ENCODE measurements at regions not wholly inside any gene's neighbourhood (a gene's known extent, or its start where the extent isn't known, plus 50 kb on each side); places are given as distances from the start of the nearest gene placed in this dataset.

- BruUV-seq (replicated peaks) = no TSS peak
- Mint-ChIP-seq H3K4me1 (ENCODE audit: low read depth, unreplicated experiment) (no peaks in the 10 kb centered on the region), H3K27me3 (ENCODE audit: insufficient read depth, unreplicated experiment) (no peaks in the 10 kb centered on the region), H3K9me3 (ENCODE audit: unreplicated experiment) (no peaks in the 10 kb centered on the region), H3K4me3 (ENCODE audit: unreplicated experiment) (no peak overlapping the region), H3K27ac (ENCODE audit: unreplicated experiment) (no peak overlapping the region), H3K36me3 (ENCODE audit: insufficient read depth, unreplicated experiment) (no peaks in the 10 kb centered on the region)
- no peaks in the 10 kb centered on the region for H3K9me3 ChIP-seq
- CTCF ChIA-PET = no interaction called here
- H3K27me3 ChIP-seq (replicated peaks; ENCODE audit: control insufficient read depth, insufficient read depth, low read length) = no peaks in the 10 kb centered on the region
- no peak for DNase-seq
- intact Hi-C loops (cut with micrococcal nuclease; ENCODE audit: unreplicated experiment) = no loop called here
- no peak overlapping the region for H3K4me3 ChIP-seq (ENCODE audit: low read depth, low read length)
- H3K4me1 ChIP-seq = no peaks in the 10 kb centered on the region
- no peaks in the 10 kb centered on the region for H3K36me3 ChIP-seq (ENCODE audit: control insufficient read depth, insufficient read depth, low read length)
- TF ChIP-seq, protein P1, sequence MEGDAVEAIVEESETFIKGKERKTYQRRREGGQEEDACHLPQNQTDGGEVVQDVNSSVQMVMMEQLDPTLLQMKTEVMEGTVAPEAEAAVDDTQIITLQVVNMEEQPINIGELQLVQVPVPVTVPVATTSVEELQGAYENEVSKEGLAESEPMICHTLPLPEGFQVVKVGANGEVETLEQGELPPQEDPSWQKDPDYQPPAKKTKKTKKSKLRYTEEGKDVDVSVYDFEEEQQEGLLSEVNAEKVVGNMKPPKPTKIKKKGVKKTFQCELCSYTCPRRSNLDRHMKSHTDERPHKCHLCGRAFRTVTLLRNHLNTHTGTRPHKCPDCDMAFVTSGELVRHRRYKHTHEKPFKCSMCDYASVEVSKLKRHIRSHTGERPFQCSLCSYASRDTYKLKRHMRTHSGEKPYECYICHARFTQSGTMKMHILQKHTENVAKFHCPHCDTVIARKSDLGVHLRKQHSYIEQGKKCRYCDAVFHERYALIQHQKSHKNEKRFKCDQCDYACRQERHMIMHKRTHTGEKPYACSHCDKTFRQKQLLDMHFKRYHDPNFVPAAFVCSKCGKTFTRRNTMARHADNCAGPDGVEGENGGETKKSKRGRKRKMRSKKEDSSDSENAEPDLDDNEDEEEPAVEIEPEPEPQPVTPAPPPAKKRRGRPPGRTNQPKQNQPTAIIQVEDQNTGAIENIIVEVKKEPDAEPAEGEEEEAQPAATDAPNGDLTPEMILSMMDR (IDR thresholded peaks at IDR 0.05; ENCODE audit: insufficient read depth in 1 of 2, low read depth in 1 of 2, low read length in 1 of 2, severe bottlenecking in 1 of 2, unreplicated experiment in 1 of 2) = no peak
- POLR2A ChIA-PET = no interaction called here
Measured at GRCh38 chr5:98594098-98594497, 179.4 kb upstream of the RGMB start.

- H3K9me3 ChIP-seq = no peaks in the 10 kb centered on the region
- Mint-ChIP-seq H3K27me3 (ENCODE audit: insufficient read depth, unreplicated experiment) (no peaks in the 10 kb centered on the region), H3K4me3 (ENCODE audit: unreplicated experiment) (no peak overlapping the region), H3K9me3 (ENCODE audit: unreplicated experiment) (peaks cover 29% of the 10 kb centered on the region), H3K4me1 (ENCODE audit: low read depth, unreplicated experiment) (no peaks in the 10 kb centered on the region), H3K36me3 (ENCODE audit: insufficient read depth, unreplicated experiment) (no peaks in the 10 kb centered on the region), H3K27ac (ENCODE audit: unreplicated experiment) (no peak overlapping the region)
- H3K4me3 ChIP-seq (ENCODE audit: low read depth, low read length) = no peak overlapping the region
- H3K4me1 ChIP-seq = no peaks in the 10 kb centered on the region
- no peaks in the 10 kb centered on the region for H3K27me3 ChIP-seq (replicated peaks; ENCODE audit: control insufficient read depth, insufficient read depth, low read length)
- CTCF ChIA-PET = no interaction called here
- BruUV-seq (replicated peaks) = no TSS peak
- intact Hi-C loops (cut with micrococcal nuclease; ENCODE audit: unreplicated experiment) = no loop called here
- H3K36me3 ChIP-seq (ENCODE audit: control insufficient read depth, insufficient read depth, low read length) = no peaks in the 10 kb centered on the region
- TF ChIP-seq, protein P1 (IDR thresholded peaks at IDR 0.05; ENCODE audit: insufficient read depth in 1 of 2, low read depth in 1 of 2, low read length in 1 of 2, severe bottlenecking in 1 of 2, unreplicated experiment in 1 of 2) = no peak
- POLR2A ChIA-PET = no interaction called here
- no peak for DNase-seq
Measured at GRCh38 chr5:98599016-98599415, 174.4 kb upstream of the RGMB start.

GRCh38 chr5:98602534-98603112 lies 170.8 kb upstream of the RGMB start:
- TF ChIP-seq, protein P1 (IDR thresholded peaks at IDR 0.05; ENCODE audit: insufficient read depth in 1 of 2, low read depth in 1 of 2, low read length in 1 of 2, severe bottlenecking in 1 of 2, unreplicated experiment in 1 of 2) = no peak
- peaks cover 29% of the 10 kb centered on the region for H3K9me3 Mint-ChIP-seq (ENCODE audit: unreplicated experiment)
- Histone ChIP-seq H3K36me3 (ENCODE audit: control insufficient read depth, insufficient read depth, low read length) (no peaks in the 10 kb centered on the region), H3K27me3 (replicated peaks; ENCODE audit: control insufficient read depth, insufficient read depth, low read length) (no peaks in the 10 kb centered on the region), H3K4me1 (no peaks in the 10 kb centered on the region), H3K4me3 (ENCODE audit: low read depth, low read length) (no peak overlapping the region), H3K9me3 (no peaks in the 10 kb centered on the region)
- intact Hi-C loops (cut with micrococcal nuclease; ENCODE audit: unreplicated experiment) = no loop called here
- ChIA-PET POLR2A (no interaction called here), CTCF (no interaction called here)
- peaks cover 3% of the 10 kb centered on the region for H3K27me3 Mint-ChIP-seq (ENCODE audit: insufficient read depth, unreplicated experiment)
- H3K27ac Mint-ChIP-seq (ENCODE audit: unreplicated experiment) = no peak overlapping the region
- H3K4me3 Mint-ChIP-seq (ENCODE audit: unreplicated experiment) = no peak overlapping the region
- no peak for DNase-seq
- no peaks in the 10 kb centered on the region for H3K36me3 Mint-ChIP-seq (ENCODE audit: insufficient read depth, unreplicated experiment)
- no TSS peak for BruUV-seq (replicated peaks)
- H3K4me1 Mint-ChIP-seq (ENCODE audit: low read depth, unreplicated experiment) = no peaks in the 10 kb centered on the region
